Non-pigmented ciliary epithelial cell (primary cell): ENCODE measurements at regions not wholly inside any gene's neighbourhood (a gene's known extent, or its start where the extent isn't known, plus 50 kb on each side); places are given as distances from the start of the nearest gene placed in this dataset.
A peak's percentile ranks its signal among the peaks of the same experiment; 100 is the strongest.

ENCODE experiments used
- DNase-seq: peaks from one replicate; pipeline ENCODE4 v3.0.0-alpha.2; 2010; ENCODE audit warnings: low read depth

DNA sequence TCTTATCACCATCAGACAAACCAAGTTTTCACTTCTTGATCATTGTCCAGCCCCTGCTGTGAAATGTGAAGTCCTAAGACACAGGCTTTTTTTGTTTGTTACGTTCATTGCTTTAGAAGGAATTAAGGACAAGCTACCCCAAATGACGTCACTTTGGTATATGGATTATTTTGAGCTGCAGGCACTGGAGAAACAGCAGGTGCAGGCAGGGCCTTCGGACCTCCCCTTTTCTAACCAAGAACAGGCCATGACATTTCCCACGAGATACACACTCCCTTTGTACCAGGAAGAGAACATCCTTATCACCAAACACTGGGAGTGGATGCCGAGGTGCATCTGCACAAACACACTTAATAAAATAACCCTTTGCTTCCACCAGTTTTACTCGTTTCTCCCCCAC, 418.0 kb upstream of the SULF2 start:
- DNase-seq = no peak

DNA sequence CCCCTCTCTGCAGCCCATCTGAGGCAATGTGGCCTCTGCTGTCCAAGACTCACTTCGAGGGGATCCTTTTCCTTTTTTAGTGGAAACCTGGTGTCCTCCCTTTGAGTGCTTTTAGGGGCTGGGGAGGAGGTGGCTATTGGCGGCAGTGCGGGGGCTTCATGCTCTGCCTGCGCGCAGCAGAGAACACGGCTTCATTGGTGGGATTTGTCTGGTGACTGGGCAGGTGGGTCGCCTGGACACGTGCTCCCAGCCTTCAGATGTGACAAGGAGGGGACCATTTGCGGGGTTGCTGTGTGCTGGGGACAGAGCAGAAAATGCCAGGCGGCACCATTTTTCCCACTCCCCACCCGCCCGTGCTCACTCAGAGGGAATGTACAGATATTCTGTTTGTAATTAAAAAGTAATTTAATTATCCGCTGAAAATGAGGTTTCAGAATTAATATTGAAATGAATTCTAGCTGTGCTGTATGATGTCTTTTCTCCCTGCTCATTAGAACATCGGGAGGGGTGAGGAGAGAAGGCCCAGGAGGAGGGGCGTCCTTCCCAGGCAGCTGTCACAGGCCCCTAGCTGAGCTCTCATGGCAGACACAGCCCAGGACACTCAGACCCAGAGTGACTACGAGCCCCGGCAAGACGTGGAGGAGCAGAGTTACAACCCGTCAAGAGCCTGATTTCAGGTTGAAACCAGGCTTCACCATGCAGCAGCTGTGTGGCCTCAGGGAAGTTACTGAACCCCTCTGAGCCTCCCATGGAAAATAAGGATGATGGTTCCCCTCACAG, 417.2 kb upstream of the SULF2 start:
- no peak for DNase-seq

DNA sequence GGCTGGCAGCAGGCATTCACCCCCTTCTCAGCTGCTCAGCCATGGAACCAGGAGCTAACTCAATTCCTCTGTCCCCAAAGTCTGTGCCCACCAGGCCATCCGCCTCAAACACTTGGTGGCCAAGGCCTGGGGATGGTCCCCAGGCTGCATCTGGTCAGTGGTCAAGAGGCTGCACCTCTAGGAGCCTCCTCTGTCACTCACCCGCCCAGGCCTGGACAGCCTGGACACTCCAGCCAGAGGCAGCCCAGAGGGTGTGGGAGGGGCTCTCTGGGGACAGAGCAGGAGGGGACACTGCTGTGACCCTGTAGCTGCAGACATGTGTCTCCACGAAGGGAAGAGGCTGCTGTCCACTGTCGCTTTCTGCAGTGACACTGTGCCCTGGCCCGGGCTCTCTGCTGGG, 416.6 kb upstream of the SULF2 start:
- DNase-seq = no peak

DNA sequence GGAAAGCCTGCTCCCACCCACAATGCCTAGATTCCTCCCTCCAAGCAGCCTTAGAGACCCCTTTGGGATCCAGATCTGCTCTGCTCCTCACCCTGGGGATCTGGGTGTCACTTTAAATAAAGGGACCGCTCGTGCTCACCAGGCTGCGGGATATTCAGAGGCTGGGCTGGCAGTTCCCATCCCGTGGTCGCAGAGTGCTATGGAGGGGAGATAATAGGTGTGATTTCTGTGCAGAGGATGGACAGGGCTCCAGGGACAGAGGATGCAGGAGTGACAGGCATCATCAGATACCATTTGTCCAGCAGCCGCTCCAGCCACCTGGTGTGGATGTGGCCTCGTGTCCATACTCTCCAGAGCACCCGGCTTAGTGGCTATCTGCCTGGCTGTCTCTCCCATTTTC, 415.9 kb upstream of the SULF2 start:
- DNase-seq = no peak

DNA sequence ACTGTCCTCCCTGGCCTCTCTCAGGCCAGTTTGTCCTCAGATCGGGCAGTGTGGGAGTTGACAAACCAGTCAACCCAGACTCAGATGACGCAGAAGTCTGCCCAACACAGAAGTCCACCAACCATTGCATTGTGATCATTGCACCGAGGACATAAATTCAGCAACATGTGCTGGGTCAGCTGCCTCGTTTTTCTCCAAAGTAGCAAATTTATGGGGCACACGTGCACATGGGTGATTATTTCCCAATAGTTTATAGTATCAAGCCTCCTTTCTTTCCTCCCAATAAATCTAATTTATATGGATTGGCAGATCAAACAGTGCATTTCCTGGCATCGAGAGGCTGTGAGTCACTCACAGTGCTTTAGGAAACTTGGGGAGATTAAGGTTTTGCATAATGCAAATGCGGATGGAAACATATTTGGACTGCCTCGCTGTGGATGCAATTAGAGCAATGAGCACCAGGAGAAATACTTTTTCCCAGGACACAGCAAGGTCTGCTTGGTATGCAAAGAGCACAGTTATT, 413.7 kb upstream of the SULF2 start:
- DNase-seq = no peak

DNA sequence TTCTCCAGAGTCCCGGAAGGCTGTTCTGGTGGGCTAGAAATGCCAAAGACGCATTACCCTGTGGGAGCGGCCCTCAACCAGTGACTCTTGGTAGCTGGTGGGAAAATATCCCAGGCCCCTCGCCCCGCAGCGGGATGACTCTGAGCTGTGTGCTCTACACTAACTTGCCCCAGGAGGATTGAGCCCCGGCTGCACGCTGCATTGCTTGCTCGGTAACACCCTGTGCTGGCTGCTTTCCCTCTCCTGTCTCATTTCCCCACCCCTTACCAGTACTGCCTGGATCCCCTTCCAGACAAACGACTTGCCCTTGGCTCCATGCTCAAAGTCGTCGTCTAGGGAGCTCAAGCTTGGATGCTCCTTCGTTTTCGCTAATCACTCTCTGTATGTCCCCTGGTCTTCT, 411.8 kb upstream of the SULF2 start:
- no peak for DNase-seq

DNA sequence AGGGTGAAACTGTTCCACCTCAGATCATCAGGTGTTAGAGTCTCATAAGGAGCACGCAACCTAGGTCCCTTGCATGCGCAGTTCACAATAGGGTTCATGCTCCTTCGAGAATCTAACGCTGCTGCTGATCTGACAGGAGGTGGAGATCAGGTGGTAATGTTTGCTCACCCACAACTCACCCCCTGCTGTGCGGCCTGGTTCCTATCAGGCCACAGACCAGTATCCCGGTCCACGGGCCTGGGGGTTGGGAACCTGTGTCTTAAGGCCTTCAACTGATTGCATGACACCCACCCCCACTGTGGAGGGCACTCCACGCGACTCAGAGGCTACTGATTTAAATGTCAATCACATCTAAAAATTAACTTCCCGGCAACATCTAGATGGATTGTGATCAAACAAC, 411.2 kb upstream of the SULF2 start:
- no peak for DNase-seq

DNA sequence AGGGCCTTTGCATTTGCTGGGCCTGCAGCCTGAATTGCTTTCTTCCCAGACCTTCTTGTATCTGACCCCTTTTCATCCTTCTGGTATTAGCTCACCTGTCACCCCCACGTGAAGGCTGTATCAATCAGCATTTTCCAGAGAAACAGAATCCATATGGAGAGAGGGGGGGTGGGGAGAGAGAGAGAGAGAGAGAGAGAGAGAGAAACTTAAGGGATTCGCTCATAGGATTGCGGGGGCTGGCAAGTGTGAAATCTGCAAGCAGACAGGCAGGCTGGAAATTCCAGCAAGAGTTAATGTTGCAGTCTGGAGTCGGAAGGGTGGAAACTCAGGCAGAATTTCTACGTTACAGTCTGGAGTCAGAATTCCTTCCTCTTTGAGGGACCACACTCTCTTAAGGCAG, 410.7 kb upstream of the SULF2 start:
- no peak for DNase-seq

DNA sequence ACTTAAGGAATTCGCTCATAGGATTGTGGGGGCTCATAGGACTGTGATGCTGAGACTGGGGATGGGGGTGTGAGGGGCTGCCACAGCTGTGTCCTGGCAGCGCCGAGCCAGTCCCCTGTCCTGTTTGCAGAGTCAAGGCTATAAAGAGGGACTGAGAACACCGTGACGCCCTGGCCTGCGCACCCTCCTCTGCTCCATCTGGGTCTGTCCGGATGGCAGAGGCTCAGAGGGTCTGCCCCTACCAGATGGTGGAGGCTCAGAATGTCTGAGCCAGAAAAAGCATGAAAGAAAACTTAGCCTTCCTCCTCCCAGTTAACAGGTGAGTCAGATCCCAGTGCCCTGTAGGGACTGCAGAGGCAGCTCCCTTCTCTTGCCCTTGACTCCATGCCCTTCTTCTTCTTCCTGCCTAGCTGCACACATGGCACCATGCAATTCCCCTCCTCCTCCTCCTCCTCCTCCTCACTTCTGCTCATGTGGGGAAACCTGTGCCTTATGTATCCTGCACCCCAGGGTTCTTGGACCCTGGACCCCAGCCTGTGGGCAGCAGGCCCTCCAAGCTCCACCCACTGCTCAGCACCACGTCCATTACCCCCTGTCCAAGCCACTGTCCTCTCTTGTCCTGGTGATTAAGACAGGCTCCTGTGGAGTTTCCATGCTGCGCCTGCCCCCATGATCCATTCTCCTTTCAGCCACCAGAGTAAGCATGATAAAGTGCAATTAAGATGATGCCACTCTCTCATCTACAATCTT, 410.0 kb upstream of the SULF2 start:
- no peak for DNase-seq

DNA sequence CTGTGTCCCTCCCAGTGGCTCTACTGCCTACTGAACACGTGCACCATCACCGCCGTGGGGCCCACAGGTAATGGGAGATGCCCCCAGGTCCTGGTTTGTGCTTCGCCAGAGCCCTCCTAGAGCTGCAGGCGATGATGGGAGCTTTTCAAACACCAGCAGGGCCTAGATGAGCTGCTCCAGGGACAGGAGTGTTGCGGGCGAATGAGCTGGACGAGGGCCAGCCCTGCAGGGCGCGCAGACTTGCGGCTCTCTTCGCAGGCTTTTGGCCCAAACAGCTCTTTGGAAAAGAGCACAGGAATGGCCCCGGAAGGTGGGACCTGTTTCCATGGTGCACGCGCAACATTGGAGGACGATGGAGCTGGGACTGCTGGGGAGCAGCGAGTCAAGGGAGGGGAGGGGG, 409.3 kb upstream of the SULF2 start:
- no peak for DNase-seq

DNA sequence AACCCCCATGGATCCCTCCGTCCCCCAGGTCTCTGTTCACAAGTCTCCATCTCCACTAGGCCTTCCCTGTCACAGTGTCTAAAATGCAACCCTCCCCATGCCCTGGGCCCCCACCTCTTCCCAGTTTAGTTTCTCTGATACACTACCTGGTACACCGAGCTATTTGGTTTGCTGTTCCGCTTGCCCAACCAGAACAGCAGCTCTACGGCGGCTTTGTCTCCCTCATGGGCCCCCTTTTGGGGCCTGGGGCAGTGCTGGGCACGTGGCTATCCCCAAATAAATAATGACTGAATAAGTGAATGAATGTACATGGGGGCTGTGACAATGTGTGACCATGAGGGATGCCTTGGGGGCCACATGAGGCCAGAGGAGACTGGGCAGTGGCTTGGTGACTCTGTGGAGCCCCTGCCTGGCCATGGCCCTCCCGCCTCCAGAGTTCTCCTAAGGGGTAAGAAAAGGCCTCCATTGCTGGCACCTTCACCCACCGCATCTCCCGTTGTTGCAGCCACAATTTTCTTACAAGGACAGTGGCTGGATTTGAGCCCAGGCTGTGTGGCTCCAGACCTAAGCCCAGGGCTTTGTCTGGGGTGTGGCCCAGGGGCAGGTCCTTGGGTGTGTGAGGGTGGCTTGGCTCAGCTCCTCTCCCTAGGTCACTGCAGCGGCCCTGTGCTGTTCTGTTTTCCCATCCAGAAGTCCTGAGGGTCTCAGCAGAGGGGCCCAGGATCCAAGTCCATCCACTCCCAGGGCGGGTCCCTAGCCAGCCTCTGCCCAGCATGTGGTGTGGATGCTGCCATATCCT, 408.5 kb upstream of the SULF2 start:
- DNase-seq = no peak

DNA sequence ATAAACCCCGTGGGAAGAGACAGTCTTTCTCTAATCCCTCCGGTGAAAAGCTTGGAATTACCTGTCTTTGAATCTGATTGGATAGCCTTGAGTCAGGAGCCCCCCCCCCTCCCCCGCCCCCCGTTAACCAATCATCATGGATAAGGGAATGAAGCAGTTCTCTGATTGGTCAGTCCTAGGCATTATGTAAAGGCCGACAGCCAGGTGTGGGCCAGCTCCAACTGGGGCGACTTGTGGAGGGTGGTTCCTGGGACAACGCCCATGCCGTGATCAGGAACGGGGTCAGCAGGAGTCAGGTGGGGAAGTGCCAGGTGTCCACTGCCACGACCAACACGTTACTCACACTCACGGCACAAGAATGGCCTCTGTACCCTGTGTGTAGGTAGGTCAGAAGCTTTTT, 406.8 kb upstream of the SULF2 start:
- no peak for DNase-seq

DNA sequence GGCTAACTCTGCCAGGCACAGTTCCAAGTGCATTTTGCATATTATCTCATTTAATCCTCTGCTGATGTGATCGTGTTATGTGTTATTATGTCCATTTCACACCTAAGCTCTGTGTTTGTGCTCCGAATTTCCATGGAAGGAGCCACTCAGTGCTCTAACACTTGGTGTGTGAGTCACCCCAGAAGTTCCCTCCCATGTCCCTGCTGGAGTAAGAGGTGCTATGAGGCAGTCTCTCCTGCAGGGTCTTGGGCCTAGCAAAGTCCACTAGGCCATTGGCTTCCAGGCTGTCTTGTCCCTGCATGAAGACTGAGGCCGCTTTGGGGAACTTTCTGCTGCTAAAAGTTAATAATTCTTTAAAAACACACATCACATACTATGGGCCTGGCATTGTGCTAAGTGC, 405.9 kb upstream of the SULF2 start:
- no peak for DNase-seq

DNA sequence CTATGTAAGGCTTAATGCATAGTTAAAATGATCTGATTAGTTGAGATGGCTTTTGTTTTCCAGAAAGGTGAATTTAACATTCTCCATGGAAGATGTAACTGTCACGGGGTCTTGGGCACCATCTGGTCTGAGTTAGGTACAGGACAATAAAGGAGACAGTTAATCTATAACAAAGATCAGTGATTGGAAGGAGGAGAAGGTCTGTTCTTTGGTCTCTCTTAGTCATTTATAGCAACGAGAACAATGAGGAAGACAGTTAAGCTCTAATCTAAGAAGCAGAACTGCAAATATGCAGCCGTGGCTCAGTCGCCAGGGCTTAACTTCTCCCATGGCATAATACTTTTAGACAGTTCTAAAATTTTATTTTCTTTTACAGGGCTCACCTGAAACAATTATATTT, 405.5 kb upstream of the SULF2 start:
- no peak for DNase-seq

DNA sequence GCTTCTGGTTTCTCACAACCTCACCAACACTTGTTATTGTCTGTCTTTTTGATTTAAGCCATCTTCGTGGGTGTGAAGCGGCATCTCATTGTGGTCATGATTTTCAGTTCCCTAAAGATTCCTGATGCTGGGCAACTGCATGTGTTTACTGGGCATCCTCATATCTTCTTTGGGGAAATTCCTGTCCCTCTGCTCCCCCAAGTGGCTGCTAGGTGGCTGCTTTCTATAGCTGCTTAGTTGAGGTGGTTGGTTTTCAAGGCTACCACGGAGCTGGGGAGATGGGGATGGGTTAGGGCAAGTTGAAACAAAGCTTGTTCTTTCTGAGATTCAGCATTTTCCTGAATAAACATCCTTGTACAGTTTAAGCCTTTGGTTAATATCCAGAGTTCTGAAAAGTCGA, 403.9 kb upstream of the SULF2 start:
- DNase-seq = no peak

DNA sequence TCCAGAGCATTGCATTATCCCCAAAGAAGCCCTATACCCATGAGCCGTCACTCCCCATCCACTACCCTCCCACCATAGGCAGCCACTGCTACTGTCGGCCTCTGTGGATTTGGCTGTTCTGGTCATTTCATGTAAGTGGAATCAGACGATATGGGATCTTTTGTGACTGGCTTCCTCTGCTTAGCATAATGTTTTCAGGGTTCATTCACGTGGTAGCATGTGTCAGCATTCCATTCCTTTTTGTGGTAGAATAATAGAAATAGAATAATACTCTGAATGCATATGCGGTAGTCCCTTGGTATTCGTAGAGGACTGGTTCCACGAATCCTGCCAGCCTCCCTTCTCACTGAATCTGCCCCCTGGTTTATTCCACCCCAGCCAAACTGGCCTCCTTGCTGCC, 402.6 kb upstream of the SULF2 start:
- DNase-seq = peak; percentile 60

DNA sequence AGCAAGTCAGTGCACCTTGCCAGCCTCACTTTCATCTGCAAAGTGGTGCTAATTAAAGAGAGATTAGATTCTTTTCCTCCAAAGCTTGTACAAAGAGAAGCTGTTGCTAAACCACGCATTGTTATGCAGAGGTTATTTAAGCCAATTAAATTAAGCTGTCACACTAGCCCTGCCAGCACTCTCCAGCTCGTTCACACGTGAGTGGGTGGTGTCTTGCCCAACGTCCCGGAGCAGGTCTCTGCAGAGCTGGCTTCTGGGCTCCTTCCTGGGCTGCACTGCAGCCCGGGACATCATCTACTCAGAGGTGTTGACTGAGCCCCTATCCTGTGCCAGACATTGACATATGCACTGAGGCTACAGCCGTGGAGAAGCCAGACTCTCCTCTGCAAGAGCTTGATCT, 401.6 kb upstream of the SULF2 start:
- DNase-seq = no peak

DNA sequence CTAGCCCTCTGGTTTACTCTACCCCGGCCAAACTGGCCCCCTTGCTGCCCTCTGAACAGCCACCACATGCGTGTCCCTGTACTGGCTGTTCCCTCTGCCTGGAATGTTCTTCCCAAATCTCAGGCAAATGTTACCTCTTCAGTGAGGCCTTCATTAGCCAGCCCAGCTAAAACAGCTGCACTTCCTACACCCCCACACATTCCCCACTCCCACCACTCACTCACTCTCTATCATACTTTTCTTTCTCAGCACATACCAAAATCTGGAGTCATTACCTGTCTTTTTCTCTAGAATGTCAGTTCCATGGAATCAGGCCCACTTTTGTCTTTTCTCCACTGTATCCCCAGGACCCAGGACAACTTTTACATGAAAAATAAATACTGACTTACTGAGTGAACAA, 401.2 kb upstream of the SULF2 start:
- DNase-seq = peak; percentile 55

DNA sequence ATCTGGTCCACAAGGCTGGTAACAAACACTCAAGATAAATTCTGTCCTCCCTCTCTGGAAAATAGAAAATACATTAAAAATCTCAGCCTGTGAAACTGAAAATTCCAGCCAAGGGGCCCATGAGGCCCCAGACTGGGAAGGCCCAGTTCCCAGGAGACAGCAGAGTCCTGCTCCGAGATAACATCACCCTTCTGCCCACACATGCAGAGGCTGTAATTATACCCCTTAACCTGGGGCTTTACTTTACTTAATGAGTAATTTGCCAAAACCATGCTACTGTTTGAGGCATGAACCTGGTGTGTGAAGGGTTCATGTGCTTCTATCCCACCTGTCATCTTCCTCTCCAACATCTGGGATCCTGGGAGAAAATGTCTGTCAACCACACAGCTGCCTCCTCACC, 398.9 kb upstream of the SULF2 start:
- DNase-seq = no peak

DNA sequence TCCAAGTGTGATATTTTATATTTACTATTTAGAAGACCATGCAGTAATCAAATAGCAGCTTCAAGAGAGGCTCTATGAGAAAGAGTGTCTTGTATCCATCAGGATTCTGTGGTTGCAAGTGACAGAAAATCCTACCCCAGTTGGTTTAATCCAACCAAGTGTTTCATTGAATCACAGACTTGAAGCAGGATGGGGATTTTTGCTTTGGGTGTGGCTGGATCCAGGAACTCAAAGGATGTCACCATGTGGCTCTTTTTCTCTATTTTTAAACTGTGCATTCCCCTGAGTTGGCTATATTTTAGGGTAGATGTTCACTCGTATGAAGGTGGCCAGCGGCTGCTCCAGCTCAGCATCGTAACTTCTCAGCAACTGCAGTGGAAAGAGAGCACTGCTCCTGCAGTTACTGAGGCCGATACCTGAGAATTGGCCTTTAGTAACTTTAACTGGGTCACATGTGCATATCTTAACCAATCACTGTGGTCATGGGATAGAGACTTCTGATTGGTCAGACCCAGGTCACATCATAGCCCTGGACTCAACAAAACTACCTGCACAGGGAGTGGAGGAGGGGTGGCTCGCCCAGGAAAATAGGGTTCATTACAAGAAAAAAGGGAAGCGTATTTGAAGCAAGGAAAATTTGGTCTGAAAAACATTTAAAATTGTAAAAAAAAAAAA, 396.1 kb upstream of the SULF2 start:
- DNase-seq = no peak

DNA sequence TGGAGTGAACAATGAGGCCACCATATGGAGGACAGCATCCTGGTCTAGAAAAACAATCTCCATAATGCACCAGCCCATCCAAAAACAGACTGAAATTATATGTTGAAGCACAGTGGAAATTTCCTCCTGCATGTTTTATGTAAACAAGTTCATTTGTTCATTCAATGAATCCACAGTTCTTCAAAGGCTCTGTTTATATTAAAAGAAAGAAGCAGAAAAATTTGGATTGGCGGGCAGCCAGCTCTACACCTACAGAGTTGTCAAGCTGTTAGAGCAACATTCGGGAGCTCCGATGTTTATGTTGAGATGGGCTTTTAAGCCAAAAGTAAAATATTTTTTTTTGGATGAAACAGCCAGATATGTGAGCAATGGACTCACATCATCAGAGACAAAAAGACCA, 395.3 kb upstream of the SULF2 start:
- DNase-seq = peak; percentile 45

DNA sequence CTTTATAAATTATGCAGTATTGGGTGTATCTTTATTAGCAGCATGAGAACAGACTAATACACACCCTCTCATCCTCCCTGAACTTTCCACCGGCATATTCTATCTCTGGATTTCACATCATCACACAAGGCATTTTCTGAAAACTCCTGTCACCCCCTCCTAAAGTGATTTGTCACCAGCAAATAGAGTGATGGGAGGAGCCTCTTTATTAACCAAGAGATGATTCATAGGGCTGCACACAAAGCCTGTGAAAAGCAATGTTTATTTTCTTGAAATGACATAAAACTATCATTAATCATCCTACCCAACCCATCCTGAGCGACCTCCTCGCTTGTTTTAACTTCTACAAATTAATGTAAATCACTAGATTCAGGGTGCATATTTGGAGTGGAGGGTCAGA, 394.7 kb upstream of the SULF2 start:
- no peak for DNase-seq
